ENCODE measurements at regions not wholly inside any gene's neighbourhood (a gene's known extent, or its start where the extent isn't known, plus 50 kb on each side); places are given as distances from the start of the nearest gene placed in this dataset.

GRCh38 chr16:87219287-87219909 lies 97.8 kb downstream of the C16orf95 start:
- no peak for DNase-seq

DNA sequence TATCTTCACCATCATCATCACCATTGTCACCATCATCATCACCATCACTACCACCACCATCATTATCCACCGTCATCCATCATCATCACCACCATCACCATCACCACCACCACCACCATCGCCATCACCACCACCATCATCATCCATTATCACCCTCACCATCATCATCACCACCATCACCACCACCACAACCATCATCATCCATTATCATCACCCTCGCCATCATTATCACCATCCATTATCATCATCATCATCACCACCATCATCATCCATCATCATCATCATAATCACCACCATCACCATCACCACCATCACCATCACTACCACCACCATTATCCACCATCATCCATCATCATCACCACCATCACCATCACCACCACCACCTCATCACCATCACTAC lies 95.6 kb downstream of the C16orf95 start:
- DNase-seq, result no peak

GRCh38 chr16:87222335-87222734 lies 94.9 kb downstream of the C16orf95 start:
- no peak for DNase-seq

- no peak for DNase-seq
Measured at GRCh38 chr16:87223656-87224248, 93.4 kb downstream of the C16orf95 start.

DNA sequence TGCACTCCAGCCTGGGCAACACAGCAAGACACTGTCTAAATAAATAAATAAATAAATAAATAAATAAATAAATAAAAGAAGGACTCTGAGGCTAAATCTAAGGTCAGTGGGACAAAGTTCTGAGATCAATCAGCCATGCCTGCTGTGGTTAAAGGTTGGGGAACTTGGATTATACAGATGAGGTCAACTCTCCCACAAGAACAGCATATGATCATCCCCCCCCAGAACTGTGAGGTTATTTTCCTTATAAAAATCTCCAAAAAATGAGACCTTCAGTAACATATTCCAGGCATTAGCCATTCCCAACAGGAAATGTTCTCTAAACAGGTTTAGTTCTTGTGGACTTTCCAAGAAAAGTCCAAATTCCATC lies 90.3 kb downstream of the C16orf95 start:
- DNase-seq, result no peak

DNA sequence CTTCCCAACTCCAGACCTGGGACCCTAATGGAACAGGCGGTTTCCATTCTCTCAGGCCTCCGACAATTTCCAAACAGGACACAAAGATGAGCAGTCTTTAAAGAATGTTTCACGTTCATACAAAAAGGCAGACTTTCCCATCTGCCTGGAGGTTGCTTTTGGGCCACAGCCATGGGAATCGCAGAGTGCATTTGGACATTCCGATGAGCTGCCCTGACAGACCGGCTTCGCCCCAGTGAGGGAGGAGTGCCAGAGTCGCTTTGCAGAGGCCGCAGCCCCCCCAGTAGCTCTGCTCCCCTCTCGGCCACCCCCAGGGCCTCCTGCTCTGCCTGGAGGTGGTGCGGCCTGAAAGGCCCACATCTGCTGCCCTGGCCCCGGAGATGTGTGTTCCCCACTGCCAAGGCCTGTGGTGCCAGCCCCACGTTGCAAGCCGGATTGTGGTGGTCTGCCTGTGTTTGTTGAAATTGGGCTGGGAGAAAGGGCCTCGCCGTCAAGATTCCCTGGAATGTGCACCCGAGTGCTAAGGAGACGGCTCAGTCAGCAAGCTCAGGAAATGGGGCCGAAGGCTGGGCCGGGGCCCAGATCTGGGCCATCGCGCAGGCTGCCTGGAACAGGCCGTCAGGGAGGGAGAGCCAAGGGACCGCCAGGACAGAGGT lies 89.8 kb downstream of the C16orf95 start:
- DNase-seq, result peak; percentile 95

DNA sequence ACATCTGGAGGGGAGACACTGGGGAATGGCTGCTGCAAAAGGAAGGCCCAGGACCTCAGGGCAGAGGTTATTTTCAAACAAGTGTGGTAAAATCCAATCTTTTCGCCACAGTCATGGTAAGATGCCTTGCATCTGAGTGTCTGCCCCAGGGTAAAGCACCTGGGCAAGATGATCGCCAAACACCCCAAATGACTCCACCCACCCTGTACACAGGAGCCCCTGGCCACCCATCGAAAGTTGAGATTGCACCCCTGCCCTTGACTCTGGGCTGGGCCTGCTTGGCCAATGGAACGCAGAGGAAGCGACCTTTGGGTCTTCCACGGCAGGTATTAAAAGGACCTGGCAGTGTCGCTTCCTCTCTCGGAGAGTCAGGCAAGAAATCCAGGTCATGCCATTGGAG lies 88.8 kb downstream of the C16orf95 start:
- DNase-seq, result no peak

- DNase-seq, result peak; percentile 18
Measured at GRCh38 chr16:87229230-87230188, 87.7 kb downstream of the C16orf95 start.

DNA sequence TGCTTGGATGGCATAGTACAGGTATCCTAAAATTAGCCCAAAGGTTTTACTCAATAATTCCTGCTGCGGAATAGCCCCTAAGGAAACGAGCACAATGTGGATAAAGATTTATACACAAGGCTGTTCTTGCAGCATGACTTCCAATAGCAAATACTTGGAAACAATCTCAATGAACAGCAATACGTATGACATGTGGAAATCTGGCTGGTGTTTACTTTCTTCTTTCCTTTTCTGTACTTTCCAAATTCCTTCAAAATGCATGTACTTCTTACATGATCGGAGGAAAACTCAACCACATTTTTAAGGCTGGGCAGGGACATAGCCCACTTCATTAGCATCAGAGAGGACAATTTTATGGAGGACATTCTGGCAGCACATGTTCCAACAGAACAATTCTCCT lies 86.6 kb downstream of the C16orf95 start:
- DNase-seq, result no peak

- DNase-seq, result no peak
Measured at GRCh38 chr16:87231295-87231694, 85.9 kb downstream of the C16orf95 start.

- DNase-seq, result no peak
Measured at GRCh38 chr16:87231911-87232310, 85.3 kb downstream of the C16orf95 start.

DNA sequence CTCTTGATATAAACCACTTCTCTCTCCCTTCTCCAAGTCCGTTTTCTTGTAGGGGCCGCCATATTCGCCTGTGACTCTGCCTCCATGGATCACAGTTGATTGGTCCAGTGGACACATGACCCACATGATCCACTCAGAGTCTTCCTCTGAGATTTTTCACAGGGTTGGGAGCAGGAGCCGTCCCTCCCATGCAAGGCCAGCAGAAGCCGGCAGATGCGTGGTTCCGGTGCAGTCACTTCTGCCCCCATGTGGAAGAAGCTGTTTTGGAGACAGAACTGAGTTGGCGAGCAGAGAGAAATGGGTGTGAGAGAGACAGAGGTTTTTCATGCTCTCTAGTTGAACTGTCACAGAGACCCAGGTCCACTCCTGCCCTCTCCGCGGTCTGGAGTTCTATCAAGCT lies 83.3 kb downstream of the C16orf95 start:
- DNase-seq, result peak; percentile 59

DNA sequence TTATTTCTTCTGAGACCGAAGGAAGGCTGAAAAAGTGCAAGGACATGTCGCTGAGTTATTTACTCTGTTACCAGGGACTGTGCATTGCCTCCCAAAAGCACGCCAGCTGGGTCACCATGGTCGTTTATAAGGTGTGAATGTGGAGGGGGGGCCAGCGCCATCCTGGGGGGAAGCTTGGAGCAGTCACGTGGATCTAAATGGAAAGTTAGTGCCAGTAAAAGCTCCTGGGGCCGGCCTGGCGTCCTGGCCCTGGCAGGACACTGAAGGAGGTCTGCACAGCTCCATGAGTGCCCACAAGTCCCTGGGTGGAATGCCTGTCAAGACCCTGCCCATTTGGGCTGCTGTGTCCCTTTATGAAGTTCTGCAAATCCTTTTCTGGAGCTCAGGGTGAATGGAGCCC lies 82.6 kb downstream of the C16orf95 start:
- no peak for DNase-seq

GRCh38 chr16:87235810-87236515 lies 81.2 kb downstream of the C16orf95 start:
- DNase-seq, result no peak

DNA sequence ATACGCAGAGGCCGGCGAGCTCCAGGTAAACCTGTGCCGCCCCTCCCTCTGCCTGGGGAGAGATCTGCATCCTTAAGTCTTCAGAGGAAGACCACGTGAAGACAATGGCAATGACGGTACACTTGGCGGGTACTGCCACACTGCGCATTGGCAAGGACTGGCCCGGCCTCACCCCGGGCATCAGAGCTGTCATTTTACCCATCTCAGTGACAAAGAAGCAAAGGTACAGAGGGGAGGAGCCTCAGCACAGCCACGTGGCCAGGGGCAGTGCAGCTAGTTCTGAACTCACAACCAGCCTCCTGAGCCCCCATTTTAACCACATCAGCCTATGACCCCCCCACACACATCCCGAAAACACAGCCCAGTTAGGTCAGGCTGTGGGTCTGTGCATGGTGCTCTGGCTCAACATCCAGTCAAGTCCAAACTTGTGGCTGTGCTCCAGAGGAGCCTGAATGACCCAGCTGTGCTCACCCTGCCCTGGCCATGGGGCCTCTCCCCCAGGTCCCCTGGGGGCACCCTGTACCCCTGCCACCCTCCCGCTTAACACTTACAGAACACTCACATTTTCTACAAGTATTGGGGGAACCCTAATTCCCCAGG lies 80.6 kb downstream of the C16orf95 start:
- DNase-seq, result no peak

- DNase-seq, result no peak
Measured at GRCh38 chr16:87238361-87238715, 78.9 kb downstream of the C16orf95 start.

DNA sequence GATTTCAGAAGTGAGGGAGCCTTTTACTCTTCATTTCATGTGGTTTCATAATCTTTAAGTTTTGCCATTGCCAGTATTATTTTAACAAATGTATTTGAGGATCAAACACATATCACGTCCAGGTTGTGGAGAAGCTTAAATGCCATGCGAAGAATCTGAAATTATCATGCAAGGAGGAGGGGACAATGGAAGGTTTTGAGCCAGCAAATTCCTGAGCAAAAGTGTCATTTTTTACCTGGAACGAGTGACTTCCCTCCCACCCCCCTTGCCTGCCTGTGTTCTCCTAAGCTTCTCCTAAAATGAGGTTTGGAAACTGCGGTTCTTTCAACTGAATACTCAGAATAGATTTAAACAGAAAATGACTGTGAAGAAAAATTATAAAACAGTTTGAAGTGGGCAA lies 77.6 kb downstream of the C16orf95 start:
- DNase-seq, result no peak

DNA sequence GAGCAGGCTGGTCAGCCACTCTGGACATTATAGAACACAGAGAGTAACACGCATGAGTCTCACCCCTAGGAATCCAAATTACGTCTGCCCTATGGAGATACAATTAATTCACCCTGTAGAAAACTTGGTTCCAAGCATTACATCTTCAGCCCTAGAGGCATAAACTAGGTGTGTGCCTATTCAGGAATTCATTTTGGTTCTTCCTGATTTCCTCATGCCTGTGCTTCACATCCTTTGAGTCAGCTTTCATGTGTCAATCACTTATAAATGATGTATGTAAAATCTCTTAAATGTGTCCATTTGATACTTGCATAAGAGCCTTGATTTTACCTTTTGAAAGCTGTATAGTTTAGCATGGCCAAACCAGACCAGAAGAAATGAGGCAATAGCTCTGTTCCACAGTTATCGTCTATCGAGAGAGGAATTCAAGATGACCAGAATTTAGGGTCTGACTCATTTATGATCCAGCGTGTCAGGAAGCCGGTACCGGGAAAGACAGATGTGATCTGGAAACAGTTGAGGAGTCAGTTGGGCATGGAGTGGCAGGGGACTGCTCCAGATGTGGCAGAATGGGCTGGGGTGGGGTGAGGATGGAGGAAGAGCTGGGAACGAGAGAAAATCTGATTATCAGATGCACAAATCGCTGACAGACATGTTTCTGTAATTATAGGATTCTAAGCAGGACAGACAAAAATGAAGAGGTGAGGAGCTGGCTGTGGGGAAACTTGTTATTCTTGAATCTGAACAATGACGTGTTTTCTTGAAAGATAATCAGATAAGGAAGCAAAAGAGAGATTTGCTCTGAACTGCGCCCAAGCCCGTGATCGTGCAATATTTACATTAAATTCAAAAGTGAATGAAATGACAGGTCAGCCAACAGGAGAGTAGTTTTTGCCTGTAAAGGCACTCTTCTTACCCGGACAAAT lies 76.7 kb downstream of the C16orf95 start:
- DNase-seq, result peak; percentile 55

- no peak for DNase-seq
Measured at GRCh38 chr16:87241137-87241771, 75.9 kb downstream of the C16orf95 start.

DNA sequence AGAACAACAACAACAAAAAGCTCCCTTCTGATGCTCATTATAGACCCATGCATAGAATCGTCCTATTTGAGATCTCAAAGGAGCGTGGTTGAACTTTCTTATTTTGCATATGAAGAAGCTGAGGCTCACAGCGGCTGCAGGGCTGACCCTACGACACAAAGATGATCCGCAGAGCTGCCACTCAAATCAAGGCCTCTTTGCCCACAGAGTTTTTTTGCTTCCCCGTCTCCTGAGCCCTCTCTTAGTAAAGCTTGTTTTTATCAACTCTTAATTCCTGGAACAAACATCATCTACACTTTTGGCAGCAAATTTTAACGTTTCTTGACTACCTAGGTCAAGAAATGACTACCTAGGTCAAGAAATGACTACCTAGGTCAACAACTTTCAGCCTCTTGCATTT lies 73.7 kb downstream of the C16orf95 start:
- DNase-seq, result no peak

Measured in fibroblast of upper back skin (primary cell).